ENCODE measurements at regions not wholly inside any gene's neighbourhood (a gene's known extent, or its start where the extent isn't known, plus 50 kb on each side); places are given as distances from the start of the nearest gene placed in this dataset.

- TF ChIP-seq, protein P1, sequence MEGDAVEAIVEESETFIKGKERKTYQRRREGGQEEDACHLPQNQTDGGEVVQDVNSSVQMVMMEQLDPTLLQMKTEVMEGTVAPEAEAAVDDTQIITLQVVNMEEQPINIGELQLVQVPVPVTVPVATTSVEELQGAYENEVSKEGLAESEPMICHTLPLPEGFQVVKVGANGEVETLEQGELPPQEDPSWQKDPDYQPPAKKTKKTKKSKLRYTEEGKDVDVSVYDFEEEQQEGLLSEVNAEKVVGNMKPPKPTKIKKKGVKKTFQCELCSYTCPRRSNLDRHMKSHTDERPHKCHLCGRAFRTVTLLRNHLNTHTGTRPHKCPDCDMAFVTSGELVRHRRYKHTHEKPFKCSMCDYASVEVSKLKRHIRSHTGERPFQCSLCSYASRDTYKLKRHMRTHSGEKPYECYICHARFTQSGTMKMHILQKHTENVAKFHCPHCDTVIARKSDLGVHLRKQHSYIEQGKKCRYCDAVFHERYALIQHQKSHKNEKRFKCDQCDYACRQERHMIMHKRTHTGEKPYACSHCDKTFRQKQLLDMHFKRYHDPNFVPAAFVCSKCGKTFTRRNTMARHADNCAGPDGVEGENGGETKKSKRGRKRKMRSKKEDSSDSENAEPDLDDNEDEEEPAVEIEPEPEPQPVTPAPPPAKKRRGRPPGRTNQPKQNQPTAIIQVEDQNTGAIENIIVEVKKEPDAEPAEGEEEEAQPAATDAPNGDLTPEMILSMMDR (IDR thresholded peaks at IDR 0.05), result no peak
- TF ChIP-seq POLR2A (IDR thresholded peaks at IDR 0.05), result no peak
These were observed 272.6 kb downstream of the TRIML1 start for GRCh38 chr4:188411805-188412204.

Data from lower leg skin (tissue), 3 donors.